ENCODE measurements at regions not wholly inside any gene's neighbourhood (a gene's known extent, or its start where the extent isn't known, plus 50 kb on each side); places are given as distances from the start of the nearest gene placed in this dataset.

DNA sequence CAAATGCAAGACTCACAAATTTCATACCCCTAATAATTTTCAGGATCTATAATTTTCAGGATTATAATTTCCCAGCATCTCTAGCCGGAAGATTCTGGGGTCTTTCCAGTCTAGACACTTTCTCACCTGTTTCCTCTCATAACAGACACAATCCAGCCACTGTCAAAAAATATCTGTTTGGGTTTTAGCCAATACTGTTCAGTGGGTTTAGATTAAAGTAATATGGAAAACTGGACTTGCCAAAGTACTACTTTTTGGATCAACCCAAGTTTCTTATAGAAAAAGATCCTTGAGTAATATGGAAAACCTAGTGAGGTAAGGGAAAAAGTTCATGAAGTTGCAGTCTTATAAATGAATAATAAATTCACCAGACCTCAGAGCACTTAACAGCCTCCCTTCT lies 62.1 kb upstream of the NEBL start:
- intact Hi-C loops (cut with DNase I): no loop called here
- H3K27me3 ChIP-seq (ENCODE audit: low read depth): no peaks in the 10 kb centered on the region
- H3K4me3 ChIP-seq: no peak overlapping the region
- TF ChIP-seq, protein P1, sequence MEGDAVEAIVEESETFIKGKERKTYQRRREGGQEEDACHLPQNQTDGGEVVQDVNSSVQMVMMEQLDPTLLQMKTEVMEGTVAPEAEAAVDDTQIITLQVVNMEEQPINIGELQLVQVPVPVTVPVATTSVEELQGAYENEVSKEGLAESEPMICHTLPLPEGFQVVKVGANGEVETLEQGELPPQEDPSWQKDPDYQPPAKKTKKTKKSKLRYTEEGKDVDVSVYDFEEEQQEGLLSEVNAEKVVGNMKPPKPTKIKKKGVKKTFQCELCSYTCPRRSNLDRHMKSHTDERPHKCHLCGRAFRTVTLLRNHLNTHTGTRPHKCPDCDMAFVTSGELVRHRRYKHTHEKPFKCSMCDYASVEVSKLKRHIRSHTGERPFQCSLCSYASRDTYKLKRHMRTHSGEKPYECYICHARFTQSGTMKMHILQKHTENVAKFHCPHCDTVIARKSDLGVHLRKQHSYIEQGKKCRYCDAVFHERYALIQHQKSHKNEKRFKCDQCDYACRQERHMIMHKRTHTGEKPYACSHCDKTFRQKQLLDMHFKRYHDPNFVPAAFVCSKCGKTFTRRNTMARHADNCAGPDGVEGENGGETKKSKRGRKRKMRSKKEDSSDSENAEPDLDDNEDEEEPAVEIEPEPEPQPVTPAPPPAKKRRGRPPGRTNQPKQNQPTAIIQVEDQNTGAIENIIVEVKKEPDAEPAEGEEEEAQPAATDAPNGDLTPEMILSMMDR (IDR thresholded peaks at IDR 0.05): no peak
- no peaks in the 10 kb centered on the region for H3K4me1 ChIP-seq
- no peak overlapping the region for H3K27ac ChIP-seq
- DNase-seq: no peak
- no peaks in the 10 kb centered on the region for H3K9me3 ChIP-seq
- no peaks in the 10 kb centered on the region for H3K36me3 ChIP-seq
- ATAC-seq: no peak

DNA sequence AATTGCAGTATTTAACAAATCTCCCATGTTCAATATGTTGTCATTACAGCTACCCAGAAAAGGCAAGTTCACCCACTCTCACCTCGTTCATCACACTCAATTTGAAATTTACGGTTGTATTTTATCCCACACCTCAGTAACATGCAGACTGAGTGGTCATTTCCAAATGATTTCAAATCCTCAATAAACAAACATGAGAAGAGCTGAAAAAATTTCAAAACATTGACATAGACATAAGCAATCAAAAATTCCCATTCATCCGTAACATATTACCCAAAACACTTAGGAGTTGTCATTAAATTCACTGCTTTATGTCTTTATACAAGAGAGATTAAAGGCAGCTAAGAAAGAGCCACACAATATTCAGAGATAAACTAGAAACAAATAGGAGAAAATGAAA lies 61.7 kb upstream of the NEBL start:
- Histone ChIP-seq H3K27ac (no peak overlapping the region), H3K27me3 (ENCODE audit: low read depth) (no peaks in the 10 kb centered on the region), H3K4me3 (no peak overlapping the region), H3K36me3 (no peaks in the 10 kb centered on the region), H3K9me3 (no peaks in the 10 kb centered on the region), H3K4me1 (no peaks in the 10 kb centered on the region)
- TF ChIP-seq, protein P1 (IDR thresholded peaks at IDR 0.05): no peak
- DNase-seq: no peak
- ATAC-seq: no peak
- intact Hi-C loops (cut with DNase I): no loop called here

DNA sequence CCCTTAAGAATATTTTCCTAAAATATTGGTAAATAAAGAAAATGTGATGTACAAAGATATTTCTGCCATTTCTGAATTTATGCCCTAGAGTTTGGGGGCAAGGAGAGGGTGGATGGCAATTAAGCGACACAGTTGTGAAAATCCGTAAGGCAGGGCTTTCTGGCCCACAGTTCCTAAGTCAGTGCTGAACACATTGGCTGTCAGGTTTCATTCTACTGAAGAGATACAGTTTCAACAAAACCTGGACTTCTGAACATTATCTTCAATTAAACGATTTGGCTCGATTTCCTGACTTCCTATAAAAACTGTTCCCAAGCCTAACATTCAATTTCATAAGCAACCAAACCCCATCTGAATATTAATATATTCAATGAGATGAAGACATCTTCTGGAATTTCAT lies 61.1 kb upstream of the NEBL start:
- ATAC-seq (no peak), DNase-seq (no peak)
- TF ChIP-seq, protein P1 (IDR thresholded peaks at IDR 0.05): no peak
- Histone ChIP-seq H3K27me3 (ENCODE audit: low read depth) (no peaks in the 10 kb centered on the region), H3K4me3 (no peak overlapping the region), H3K36me3 (no peaks in the 10 kb centered on the region), H3K27ac (no peak overlapping the region), H3K9me3 (no peaks in the 10 kb centered on the region), H3K4me1 (no peaks in the 10 kb centered on the region)
- intact Hi-C loops (cut with DNase I): no loop called here

DNA sequence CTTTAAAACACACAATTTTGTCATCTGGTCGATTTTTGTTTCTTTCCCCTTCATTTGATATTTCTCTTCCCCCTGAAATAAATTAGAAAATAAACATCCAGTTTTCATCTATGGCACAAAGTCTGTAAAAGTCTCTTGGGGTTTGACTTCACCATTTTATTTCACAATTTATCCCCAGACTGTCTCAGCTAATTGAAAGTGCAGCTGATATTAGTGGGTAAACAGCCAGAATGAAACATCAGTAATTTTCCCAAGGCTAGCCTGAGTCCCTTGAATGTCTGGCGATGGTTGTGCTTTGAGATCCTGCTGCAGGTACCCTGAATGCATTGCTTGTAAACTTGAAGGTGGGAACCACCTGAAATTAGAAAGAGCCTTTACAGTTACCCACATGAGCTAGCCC lies 60.6 kb upstream of the NEBL start:
- no peak for DNase-seq
- ATAC-seq: no peak
- TF ChIP-seq, protein P1 (IDR thresholded peaks at IDR 0.05): no peak
- Histone ChIP-seq H3K27ac (no peak overlapping the region), H3K9me3 (no peaks in the 10 kb centered on the region), H3K4me1 (no peaks in the 10 kb centered on the region), H3K27me3 (ENCODE audit: low read depth) (no peaks in the 10 kb centered on the region), H3K36me3 (no peaks in the 10 kb centered on the region), H3K4me3 (no peak overlapping the region)
- intact Hi-C loops (cut with DNase I): no loop called here

DNA sequence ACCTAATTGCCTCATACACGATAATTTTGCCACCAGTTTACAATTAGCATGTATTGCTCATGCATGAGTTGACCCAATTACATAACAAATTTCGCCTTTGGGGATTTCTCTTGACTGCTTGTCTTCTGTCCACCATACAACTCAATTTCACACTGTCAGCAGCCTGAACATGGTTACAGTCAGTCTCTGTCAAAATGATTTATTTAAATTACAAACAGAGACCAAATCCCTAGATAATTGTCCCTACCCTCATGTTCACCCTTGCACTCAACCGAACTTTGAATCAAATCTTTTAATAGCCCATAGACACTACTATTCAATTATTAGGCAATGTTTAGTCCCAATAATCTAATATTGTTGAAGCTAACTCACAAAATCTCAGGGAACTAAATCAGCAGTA lies 59.7 kb upstream of the NEBL start:
- Histone ChIP-seq H3K27ac (no peak overlapping the region), H3K4me3 (no peak overlapping the region), H3K27me3 (ENCODE audit: low read depth) (no peaks in the 10 kb centered on the region), H3K4me1 (no peaks in the 10 kb centered on the region), H3K36me3 (no peaks in the 10 kb centered on the region), H3K9me3 (no peaks in the 10 kb centered on the region)
- TF ChIP-seq, protein P1 (IDR thresholded peaks at IDR 0.05): no peak
- no peak for DNase-seq
- intact Hi-C loops (cut with DNase I): no loop called here
- no peak for ATAC-seq

DNA sequence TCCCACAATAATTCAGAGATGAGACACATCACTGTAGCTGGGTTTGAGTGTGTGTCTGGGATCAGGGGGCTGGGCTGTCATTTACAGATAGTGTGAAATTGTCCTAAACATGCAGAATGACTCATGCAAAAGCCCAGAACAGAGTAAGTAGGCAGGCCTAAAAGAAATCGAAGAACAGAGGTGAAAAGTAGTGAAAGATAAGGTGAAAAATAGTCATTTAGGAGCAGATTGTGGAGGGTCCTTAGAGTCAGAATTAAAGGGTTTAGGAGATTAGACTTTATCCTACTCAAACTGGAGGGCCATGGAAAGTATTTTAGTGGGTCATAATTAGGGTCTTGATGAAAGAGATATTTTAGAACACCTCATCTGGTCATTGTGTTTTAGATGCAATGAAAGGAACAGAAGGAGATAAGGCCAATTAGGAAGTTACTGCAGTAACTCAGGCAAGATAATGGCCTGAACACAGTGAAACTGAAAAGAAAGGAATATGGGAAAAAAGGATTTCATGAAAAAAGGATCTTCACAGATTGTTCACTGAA lies 58.3 kb upstream of the NEBL start:
- H3K27ac ChIP-seq: no peak overlapping the region
- DNase-seq: no peak
- intact Hi-C loops (cut with DNase I): no loop called here
- no peaks in the 10 kb centered on the region for H3K9me3 ChIP-seq
- no peak for ATAC-seq
- TF ChIP-seq, protein P1 (IDR thresholded peaks at IDR 0.05): no peak
- no peaks in the 10 kb centered on the region for H3K27me3 ChIP-seq (ENCODE audit: low read depth)
- H3K4me3 ChIP-seq: no peak overlapping the region
- H3K36me3 ChIP-seq: no peaks in the 10 kb centered on the region
- H3K4me1 ChIP-seq: no peaks in the 10 kb centered on the region

Data from lower lobe of right lung (tissue), 2 donors.